HG03066 (cell line): ENCODE measurements at regions not wholly inside any gene's neighbourhood (a gene's known extent, or its start where the extent isn't known, plus 50 kb on each side); places are given as distances from the start of the nearest gene placed in this dataset.
"Not testable (repeated sequence)": the region's sequence is repeated elsewhere in the genome, so short reads cannot be mapped to it uniquely, and the experiment has no call there.

ENCODE experiments used
- ATAC-seq: cut with Tn5 transposase; IDR thresholded peaks from one replicate; pipeline ENCODE4 v1.9.1; 2021; ENCODE audit warnings: low read depth; ENCODE audit not compliant: unreplicated experiment

DNA sequence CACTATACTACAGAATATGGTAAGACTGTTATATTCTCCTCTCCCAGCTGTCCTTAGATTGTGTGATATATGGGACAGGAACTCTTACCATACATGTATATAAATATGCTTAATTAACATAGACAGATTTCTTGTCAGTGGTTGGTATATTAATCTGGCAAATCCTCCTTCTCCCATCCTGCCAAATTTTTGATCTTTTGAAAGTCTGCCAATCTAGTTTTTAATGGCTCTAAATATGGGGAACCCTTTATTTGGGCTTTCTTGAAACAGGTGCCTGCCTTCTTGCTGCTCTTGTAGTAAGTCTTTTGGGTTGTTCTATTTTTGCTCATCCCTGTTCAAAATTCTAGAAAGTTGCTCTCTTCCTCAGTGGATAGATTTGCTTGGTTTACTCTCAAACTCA is 63.5 kb downstream of the SPATA31D1 start:
- no peak for ATAC-seq

DNA sequence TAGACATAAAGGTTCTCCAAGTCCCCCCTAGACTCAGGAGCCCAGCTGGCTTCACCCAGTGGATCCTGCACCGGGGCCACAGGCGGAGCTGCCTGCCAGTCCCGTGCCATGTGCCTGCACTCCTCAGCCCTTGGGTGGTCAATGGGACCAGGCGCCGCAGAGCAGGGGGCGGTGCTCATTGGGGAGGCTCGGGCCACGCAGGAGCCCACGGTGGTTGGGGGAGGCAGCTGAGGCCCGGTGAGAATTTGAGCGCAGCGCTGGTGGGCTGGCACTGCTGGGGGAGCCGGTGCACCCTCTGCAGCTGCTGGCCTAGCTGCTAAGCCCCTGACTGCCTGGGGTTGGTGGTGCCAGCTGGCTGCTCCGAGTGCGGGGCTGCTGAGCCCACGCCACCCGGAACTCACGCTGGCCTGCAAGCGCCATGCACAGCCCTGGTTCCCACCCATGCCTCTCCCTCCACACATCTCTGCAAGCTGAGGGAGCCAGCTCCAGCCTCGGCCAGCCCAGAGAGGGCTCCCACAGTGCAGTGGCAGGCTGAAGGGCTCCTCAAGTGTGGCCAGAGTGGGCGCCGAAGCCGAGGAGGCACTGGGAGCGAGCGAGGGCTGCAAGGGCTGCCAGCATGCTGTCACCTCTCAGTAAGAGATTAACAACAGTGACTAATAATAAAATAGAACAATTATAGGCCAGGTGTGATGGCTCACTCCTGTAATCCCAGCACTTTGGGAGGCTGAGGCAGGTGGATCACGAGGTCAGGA is 65.9 kb downstream of the SPATA31D1 start:
- ATAC-seq = no peak

DNA sequence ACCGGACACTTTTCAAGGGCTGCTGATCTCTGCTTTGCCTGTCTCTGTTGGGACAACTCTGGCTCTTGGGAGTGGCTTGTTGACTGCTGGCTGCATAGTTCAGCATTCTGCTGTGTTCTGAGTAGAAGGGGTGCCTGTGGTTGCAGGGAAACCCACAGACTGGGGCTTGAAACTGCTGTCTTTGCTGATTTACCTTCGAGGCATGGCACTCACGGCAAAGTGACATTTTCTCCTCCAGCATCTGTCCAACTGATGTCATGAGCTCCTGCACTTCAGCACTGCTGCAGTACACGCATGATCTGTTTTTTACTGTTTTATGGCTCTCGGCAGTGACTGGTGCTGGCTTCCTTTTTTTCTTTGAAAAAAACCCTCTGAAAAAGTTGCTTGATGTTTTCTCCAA is 69.2 kb downstream of the SPATA31D1 start:
- no peak for ATAC-seq

DNA sequence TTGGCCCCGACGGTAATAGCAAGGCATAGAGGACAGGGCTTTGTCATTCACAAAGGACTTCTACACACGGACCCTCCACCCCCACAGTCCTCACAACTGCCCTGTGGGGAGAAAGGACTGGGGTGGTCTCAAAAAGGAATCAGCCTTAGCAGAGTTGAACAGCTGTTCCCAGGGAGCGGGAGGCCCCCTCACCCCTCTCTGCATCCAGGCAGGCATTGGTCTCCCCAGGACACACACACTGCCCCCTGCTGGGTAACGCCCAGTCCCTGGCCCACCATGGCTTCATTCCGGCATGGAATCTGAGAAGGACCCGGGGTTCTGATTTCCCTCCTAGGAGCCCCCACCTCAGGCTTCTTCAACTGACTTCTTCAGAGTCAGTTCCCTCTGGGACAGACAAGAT is 73.2 kb downstream of the SPATA31D1 start:
- not testable (repeated sequence) for ATAC-seq

DNA sequence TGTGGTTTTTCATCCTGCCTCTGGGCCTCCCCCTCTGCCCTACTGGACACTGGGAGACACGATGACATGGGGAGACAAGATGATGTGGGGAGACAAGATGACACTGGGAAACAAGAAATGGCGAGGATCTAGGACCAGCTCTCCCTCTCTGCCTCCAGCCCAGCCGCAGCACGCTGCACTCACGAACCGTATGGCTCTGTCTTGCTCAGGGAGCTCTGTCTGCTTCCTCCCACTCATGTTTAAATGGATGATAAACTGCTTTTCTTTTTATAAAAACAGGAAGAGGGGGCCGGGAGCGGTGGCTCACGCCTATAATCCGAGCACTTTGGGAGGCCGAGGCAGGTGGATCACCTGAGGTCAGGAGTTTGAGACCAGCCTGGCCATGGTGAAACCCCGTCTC is 73.7 kb downstream of the SPATA31D1 start:
- no peak for ATAC-seq

DNA sequence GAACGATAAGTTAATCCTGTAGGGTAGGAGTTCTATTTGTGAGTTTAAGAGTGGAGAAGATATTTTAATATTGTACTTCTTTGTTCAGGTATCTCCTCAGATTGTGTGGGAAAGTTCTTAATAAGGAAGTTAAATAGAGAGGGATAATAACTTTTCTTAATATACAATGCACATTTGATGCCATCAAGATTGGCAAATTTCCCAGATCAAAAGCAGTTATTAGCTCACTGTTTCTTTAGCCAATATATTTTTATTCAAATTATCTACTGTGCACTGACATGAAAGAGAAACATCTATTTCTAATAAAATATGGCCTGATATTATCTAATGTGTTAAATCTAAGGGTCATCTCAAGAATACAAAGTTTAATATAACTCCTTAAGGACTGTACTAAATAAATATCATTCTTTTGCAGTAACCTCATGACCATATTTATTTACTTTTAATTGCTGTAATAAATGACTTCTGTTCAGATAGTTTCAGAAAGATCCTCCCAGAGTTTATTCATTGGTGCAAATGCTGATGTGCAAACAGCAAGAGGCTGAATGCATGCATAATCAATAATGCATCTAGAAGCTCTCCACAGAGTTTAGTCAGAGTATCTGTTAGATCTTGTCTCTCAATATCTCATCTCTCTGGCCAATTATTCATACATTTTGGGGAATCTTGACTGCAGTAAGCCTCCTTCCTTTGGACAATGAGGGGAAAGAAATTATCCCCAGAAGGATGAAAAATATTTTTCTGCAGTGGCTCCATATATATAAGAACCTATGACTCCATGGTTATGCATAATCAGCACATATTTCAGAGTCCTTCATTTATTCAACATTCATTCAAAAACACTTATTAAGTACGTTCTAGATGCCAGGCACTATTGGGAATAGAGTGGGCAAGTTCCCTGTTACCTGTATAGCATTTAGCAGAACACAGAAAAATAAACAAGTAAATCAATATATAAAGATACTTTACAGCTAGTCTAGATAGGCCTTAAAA is 85.3 kb downstream of the SPATA31D1 start:
- no peak for ATAC-seq

DNA sequence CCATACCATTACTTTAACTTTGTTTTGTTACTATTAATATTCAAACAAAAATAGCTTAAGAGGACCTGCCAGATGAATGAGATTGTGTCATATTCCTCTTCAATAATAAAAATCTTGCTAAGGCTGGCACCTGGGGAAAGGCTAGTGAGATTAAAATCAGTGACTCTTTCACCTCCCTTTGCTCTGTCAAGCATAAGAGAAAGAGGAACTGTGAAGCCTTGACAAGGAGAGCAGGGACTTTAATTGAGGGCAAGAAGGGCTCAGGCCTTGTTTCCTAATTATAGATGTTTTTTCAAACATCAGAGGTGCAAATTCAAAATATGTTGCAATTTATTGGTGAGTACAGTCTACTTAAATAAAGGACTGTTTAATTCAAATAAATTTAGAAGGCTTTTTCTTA is 91.7 kb downstream of the SPATA31D1 start:
- no peak for ATAC-seq

DNA sequence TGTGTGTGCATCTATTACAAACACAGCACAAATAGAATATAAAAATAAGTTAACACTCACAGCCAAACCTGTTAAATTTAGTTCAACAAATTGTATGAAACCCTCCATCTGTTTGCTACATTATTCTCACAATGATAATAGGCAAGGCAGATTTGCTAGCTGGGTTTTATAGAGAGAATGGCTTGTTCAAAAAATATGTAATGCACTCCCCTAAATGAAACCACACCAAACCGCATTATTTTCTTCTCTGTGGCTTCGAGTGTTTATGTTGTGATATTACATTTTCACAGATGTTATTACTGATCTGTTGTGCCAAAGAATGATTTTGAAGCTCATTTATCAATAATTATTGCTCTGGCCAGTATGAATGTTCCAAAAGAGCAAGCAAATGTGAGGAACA is 92.9 kb downstream of the SPATA31D1 start:
- no peak for ATAC-seq

DNA sequence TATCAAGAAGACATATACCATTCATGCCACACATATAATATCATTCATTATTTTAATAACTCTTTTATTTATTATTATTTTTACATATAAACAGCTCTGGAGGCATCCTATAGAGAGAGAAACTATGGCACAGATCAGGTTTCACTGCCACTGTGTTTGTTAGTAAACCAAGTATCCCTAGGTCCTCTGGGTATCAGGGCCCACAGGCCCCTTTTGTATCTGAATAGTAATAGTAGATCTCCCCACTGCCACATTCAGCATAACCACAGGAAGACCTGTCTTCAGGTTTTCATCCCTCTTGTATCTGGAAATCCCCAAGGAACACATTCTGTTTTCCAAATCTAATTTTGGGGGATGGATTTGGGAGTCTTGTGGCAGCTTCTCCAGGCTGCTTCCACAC is 94.0 kb downstream of the SPATA31D1 start:
- no peak for ATAC-seq

DNA sequence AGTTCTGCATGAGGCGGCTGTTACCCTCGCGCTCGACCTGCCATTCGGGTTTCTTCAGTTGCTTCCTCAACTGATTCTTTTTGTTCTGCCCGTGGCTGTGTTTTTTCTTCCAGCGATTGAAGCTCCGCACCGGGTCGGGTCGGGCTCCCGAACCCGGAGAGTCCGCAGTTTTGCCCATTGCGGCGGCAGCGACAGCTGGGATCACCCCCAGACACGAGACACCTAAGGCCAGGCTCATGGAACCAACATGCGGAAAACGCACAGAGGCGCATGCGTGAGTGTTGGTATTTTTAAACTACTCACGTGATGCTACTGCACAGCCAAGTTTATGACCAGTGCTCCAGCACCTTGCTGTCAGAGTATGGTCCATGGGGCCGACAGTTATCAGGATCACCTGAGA is 100.0 kb downstream of the SPATA31D1 start:
- no peak for ATAC-seq

DNA sequence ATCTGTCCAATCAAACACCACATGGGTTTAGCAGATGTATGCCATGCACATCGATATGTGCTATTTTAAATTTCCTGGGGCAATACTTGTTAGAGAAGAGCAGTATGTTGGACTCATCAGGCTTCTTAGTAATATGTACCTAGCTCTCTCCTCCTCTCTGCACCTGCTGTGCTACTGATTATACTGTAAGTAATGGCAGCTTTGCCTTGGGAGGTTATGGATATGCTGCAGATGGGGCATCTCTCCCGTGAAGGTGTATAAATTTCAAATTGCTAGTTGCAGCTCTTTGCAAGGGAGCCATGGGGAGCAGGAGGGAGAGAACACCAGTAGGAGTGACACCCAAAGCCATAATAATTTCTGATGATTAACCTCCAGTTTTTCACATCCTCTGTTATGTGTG is 101.5 kb downstream of the SPATA31D1 start:
- no peak for ATAC-seq

DNA sequence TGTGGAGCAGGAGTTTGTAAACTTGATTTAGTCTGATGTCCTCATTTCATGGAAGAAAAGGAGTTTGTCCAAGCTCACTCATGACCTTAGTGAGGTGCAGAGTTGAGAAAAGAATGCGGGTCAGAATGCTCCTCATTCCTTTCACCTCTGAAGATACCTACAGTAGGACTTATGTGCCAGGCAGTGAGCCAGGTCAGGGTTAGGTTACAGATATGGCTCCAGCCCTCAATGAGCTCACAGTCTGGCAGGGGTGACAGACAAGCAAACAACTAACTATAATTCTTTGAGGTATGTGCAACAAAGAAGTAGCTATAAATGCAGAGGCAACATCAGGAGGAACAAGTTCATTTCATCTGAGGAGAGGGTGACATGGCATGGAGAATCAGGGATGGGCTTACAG is 102.5 kb downstream of the SPATA31D1 start:
- ATAC-seq = no peak

DNA sequence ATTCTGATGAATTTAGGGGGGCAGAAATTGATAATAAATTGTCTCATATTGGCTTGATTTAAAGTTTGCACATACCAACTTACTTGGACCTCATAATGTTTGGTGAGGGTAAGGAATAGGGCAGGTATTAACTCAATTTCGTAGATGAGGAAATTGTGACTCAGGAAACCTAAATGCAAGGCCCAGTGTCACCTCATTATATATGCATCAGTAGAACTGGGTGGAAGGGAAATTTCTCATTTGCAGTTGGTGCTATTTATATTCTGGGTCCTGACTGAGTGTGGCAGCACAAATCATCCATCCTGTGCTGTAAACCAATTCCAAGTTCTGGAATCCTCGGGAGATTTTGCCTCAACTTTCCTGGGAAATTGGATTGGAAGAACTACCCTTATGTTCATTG is 103.0 kb downstream of the SPATA31D1 start:
- ATAC-seq = no peak

DNA sequence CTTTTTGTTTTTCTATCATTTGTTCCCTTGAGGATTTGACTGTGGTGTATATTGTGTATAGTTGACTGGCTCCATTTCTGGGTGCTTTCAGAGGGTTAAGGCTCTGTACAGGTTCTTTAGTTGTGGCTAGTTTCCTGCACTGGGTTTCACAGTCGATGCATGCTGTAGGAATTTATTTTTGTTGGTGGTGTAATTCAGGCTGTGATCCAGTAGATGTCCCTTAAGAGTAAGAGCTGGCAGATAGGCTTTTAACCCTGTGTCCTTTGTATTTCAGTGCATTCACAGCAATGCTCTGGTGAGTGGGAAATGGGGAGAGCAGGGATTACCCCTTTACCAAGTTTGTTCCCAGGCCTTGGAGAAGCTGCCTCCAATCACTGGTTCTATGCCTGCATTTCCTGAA is 112.9 kb downstream of the SPATA31D1 start:
- ATAC-seq = no peak

DNA sequence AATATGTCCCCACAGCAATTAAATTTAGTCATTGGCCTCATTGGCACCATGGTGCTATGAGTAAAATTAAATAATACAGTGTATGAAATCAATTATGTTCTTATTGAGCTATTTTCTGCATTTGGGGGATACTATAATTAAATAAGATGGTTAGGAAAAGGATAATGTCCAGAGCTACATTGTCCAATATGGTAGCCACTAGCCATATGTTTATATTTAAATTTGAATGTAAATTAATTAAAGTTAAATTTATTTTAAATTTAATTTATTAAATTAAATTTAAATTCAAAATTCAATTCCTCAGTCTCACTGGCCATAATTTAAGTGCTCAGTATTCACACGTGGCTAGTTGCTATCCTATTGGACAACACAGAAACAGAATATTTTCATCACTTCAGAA is 115.7 kb downstream of the SPATA31D1 start:
- ATAC-seq = no peak

DNA sequence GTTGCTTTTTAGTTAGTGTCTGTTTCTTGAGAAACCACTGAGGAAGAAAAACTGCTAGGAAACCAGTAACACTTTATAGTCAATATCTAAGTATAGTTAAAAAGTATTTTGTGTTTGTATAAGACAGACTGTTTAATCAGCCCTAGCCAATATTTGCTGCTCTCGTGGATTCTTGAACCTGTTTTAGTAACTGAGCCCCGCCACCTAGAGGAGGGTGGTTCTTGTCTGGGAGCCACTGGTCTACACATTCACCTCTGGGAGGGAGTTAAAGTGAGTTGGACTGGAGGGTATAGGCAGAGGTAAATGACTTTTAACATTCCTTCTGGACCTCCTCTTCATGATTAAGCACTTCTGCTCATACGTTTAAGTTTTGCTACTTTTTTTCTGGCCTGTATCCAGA is 117.2 kb downstream of the SPATA31D1 start:
- no peak for ATAC-seq

DNA sequence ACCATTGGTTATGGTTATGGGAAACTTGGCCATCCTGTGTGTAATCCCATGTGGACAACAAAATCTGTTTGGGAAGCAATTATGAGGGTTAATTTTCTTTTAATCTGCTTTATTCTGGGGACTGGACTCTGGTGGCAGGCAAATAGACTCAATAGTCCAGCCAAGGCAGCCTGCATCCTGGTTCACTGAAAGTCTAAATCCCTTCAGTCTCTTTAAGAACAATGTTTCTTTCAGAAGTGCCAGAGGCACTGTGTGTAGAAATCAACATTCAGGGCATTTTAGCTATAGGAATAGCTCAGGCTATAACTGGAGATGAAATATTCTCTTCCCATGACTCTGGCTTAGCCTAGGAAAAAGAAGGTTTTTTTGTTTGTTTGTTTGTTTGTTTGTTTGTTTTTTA is 118.0 kb downstream of the SPATA31D1 start:
- no peak for ATAC-seq

DNA sequence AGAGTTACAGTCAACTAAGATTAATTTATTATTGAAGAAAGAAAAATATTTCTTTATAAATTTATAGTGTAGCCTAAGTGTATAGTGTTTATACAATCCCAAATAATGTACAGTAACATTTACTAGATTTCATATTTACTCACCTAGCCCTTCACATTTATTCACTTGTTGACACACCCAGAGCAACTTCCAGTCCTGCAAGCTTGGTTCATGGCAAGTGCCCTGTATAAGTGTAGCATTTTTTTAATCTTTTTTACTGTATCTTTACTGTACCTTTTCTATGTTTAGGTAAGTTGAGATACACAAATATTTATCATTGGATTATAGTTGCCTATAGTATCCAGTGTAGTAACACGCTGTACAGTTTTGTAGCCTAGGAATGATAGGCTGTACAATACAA is 119.9 kb downstream of the SPATA31D1 start:
- ATAC-seq = no peak

DNA sequence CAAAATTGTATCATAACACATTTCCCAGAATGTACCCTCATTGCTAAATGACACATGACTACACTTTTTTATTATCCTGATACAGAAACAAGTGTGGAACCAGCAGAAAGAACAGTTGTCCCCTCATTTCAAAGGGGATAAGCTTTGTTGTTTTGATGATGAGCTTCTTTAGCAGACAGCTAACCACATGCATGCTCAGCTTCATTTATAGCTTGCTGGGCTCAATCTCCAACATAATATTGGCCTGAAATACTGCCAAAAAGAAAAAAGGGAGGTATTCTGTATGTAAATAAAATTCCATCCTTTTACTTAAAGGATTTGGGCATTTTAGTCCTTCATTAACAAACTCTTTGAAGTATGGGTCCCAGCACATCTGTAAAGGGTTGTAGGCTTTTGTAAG is 120.4 kb downstream of the SPATA31D1 start:
- ATAC-seq = no peak

DNA sequence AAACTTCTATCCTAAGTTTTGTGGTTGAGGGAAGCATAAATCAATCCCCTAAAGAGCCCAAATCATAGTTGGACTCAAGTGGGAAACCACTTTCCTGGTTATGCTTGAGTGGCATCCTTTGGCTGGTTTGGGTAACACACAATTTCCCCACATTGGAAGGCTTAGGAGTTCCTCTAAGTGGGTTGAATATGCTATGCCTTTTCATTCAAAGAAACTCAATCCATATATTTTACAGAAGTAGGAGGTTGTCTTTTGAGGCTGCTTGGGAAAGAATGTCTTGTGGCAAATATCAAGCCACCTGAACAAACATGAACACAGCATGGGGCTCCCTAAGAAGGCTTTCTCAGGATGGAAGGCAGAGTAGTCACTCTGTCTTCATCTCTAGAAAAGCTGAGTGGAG is 121.1 kb downstream of the SPATA31D1 start:
- ATAC-seq = no peak

DNA sequence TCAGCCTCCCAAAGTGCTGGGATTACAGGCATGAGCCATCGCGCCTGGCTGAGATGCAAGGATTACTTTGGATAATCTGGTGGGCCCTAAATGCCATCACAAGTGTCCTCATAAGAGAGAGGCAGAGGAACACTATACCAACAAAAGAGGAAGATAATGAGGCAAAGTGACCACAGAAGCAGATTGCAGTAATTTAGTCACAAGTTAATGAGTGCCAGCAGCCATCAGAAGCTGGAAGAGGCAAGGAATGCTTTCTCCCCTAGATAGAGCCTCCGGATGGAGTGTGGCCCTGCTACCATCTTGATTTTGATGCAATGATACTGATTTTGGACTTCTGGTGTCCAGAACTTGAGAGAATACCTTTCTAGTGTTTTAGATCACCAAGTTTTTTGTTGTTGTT is 122.3 kb downstream of the SPATA31D1 start:
- no peak for ATAC-seq

DNA sequence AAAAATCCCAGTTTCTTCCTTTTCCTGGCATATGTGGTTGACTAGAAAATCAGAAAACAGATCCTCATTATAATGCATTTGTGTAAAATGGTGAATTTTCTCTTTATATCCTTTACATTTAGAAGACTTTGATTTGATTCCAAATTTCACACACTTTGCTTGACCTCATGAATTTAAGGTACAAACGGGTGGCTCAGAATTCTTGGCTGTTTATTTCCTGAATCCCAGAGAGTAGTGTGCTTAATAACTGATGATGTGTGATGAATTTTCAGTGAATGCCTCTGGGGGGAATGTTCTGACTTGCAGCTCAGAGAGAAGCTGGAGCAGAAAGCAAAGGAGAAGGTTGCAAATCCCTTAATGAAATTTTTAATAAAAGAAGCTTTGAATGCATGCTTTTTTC is 126.8 kb downstream of the SPATA31D1 start:
- ATAC-seq = no peak
